ENCODE measurements at regions not wholly inside any gene's neighbourhood (a gene's known extent, or its start where the extent isn't known, plus 50 kb on each side); places are given as distances from the start of the nearest gene placed in this dataset.

DNA sequence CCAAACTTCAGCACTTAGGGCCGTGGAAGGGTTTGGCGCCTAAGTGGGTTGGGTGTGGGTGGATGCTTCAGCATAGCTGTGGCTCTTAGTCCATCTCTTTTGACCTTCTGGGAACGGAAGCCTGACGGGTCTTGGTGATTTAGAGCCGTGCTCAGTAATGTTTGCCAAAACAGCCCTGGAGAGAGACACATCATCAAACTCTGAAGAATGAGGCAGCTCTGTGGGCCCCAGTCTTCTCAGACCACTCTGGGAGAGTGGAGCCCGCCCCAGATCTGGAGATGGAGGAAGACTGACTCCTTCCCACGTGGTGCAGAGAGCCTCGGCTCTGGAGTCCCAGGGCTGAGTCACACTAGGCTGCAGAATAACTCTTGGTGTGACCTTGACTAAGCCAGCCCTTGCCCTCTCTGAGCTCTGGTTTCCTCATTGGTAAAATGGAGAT is 168.9 kb downstream of the C11orf91 start:
- peaks cover 4 to 7% of the 10 kb centered on the region in 2 donors for H3K9me3 ChIP-seq (replicated peaks in 1 of 2; ENCODE audit: control insufficient read depth in 1 of 2, insufficient read depth in 1 of 2, low read length in 2 of 2)
- Mint-ChIP-seq H3K36me3 (no peaks in the 10 kb centered on the region), H3K4me3 (no peak overlapping the region), H3K27me3 (ENCODE audit: low read depth in 3 of 3) (peaks cover 3 to 7% (median 6%) of the 10 kb centered on the region in 3 donors), H3K27ac (no peak overlapping the region), H3K9me3 (peaks cover 4 to 16% (median 10%) of the 10 kb centered on the region in 7 donors), H3K4me1 (no peaks in the 10 kb centered on the region)
- no peak overlapping the region for H3K4me2 ChIP-seq (replicated peaks; ENCODE audit: extremely low read depth, low read length, poor library complexity, severe bottlenecking)
- H3K79me2 ChIP-seq (ENCODE audit: insufficient read depth, low read length): no peaks in the 10 kb centered on the region
- no peak for TF ChIP-seq CTCF (IDR thresholded peaks at IDR 0.05)
- intact Hi-C loops (cut with micrococcal nuclease): no loop called here
- no peaks in the 10 kb centered on the region for H3K27me3 ChIP-seq (ENCODE audit: control insufficient read depth in 2 of 2, insufficient read depth in 2 of 2, low read length in 2 of 2)
- H2AFZ ChIP-seq (ENCODE audit: insufficient read depth, low read depth, low read length, poor library complexity, severe bottlenecking): no peak overlapping the region
- no peaks in the 10 kb centered on the region for H4K20me1 ChIP-seq (ENCODE audit: insufficient read depth, low read length)
- no peaks in the 10 kb centered on the region for H3K36me3 ChIP-seq (replicated peaks in 1 of 2; ENCODE audit: control insufficient read depth in 1 of 2, insufficient read depth in 2 of 2, low read length in 2 of 2)
- H3K4me3 ChIP-seq (replicated peaks in 1 of 3; ENCODE audit: low read depth in 2 of 3, low read length in 3 of 3): no peak overlapping the region
- WGBS (ENCODE audit: insufficient coverage): 92% methylated on average over 6 of the region's 8 CpGs
- no peak overlapping the region for H3K27ac ChIP-seq (ENCODE audit: low read depth in 1 of 2, low read length in 2 of 2)
- no peak for DNase-seq
- no peaks in the 10 kb centered on the region for H3K4me1 ChIP-seq (ENCODE audit: control insufficient read depth in 1 of 2, insufficient read depth in 2 of 2, low read length in 2 of 2)
- no peak overlapping the region for H3K9ac ChIP-seq (ENCODE audit: insufficient read depth, low read length, poor library complexity, severe bottlenecking)

DNA sequence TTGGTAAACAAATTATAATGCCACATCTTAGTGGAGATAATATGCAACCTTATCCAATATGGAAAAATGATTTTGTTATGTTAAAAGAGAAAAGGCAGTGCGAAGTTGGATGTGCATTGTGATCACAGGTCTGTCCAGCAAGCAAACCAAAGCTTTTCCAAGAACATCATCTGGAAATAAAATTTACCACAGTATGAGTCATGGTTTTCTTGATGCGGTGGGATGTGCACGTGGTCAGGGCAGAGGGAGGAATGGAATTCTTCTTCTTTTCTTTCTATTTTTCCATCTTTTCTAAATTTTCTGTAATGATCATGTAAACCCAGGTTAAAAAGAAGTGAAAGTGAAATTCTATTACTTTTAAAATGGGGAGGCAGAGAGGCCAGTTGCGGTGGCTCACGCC is 169.8 kb downstream of the C11orf91 start:
- H3K4me3 ChIP-seq (replicated peaks in 1 of 3; ENCODE audit: low read depth in 2 of 3, low read length in 3 of 3): no peak overlapping the region
- no peak for TF ChIP-seq CTCF (IDR thresholded peaks at IDR 0.05)
- no peaks in the 10 kb centered on the region for H3K36me3 ChIP-seq (replicated peaks in 1 of 2; ENCODE audit: control insufficient read depth in 1 of 2, insufficient read depth in 2 of 2, low read length in 2 of 2)
- intact Hi-C loops (cut with micrococcal nuclease): no loop called here
- no peaks in the 10 kb centered on the region for H3K79me2 ChIP-seq (ENCODE audit: insufficient read depth, low read length)
- no peaks in the 10 kb centered on the region for H3K36me3 Mint-ChIP-seq
- WGBS (ENCODE audit: insufficient coverage): no CpG with 5 or more reads among the region's 5 CpGs
- H3K27ac ChIP-seq (ENCODE audit: low read depth in 1 of 2, low read length in 2 of 2): no peak overlapping the region
- H3K9me3 Mint-ChIP-seq: peaks cover 4 to 21% (median 14%) of the 10 kb centered on the region in 7 donors
- no peak overlapping the region for H3K4me2 ChIP-seq (replicated peaks; ENCODE audit: extremely low read depth, low read length, poor library complexity, severe bottlenecking)
- H3K27ac Mint-ChIP-seq: no peak overlapping the region
- no peak for DNase-seq
- no peaks in the 10 kb centered on the region for H3K27me3 ChIP-seq (ENCODE audit: control insufficient read depth in 2 of 2, insufficient read depth in 2 of 2, low read length in 2 of 2)
- no peaks in the 10 kb centered on the region for H4K20me1 ChIP-seq (ENCODE audit: insufficient read depth, low read length)
- no peaks in the 10 kb centered on the region for H3K4me1 Mint-ChIP-seq
- no peak overlapping the region for H3K9ac ChIP-seq (ENCODE audit: insufficient read depth, low read length, poor library complexity, severe bottlenecking)
- no peak overlapping the region for H2AFZ ChIP-seq (ENCODE audit: insufficient read depth, low read depth, low read length, poor library complexity, severe bottlenecking)
- no peak overlapping the region for H3K4me3 Mint-ChIP-seq
- H3K27me3 Mint-ChIP-seq (ENCODE audit: low read depth in 3 of 3): peaks cover 3 to 9% (median 5%) of the 10 kb centered on the region in 3 donors
- peaks cover 4 to 7% of the 10 kb centered on the region in 2 donors for H3K9me3 ChIP-seq (replicated peaks in 1 of 2; ENCODE audit: control insufficient read depth in 1 of 2, insufficient read depth in 1 of 2, low read length in 2 of 2)
- no peaks in the 10 kb centered on the region for H3K4me1 ChIP-seq (ENCODE audit: control insufficient read depth in 1 of 2, insufficient read depth in 2 of 2, low read length in 2 of 2)
